HG02938 (cell line): ENCODE measurements at regions not wholly inside any gene's neighbourhood (a gene's known extent, or its start where the extent isn't known, plus 50 kb on each side); places are given as distances from the start of the nearest gene placed in this dataset.

ENCODE experiments used
- ATAC-seq: cut with Tn5 transposase; IDR thresholded peaks from one replicate; pipeline ENCODE4 v1.9.1; 2021; ENCODE audit warnings: mild to moderate bottlenecking, moderate library complexity; ENCODE audit not compliant: unreplicated experiment

DNA sequence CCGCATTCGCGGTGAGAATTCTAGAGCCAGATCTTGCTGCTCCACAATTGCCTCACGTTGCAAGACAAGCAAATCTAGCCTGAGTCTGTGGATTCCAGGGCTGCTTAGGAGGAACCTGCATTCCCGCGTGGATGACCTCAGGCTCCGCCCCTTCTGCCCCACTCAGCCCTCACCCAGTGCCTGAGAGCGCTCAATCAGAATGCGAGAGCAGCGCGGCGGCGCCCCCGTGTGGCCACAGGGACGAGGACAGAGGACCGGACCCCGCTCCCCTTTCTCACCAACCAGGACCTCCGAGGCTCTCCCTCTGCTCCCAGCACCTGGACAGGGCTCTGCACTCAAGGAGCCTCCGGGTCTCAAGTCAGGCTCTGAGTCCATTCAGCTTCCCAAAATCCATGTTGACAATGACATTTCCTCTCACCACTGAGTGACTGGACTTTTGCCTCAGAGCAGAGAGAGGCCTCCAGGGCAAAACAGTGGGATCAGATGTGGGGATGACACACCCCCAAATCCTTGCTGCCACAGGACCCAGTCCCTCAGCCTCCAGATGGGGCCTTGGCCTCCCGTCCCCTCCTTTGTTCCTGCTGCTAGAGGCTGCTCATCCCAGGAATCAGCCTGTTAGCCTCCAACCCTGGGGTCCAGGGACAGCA, 52.0 kb downstream of the RPP21 start:
- peak; percentile 61 for ATAC-seq

DNA sequence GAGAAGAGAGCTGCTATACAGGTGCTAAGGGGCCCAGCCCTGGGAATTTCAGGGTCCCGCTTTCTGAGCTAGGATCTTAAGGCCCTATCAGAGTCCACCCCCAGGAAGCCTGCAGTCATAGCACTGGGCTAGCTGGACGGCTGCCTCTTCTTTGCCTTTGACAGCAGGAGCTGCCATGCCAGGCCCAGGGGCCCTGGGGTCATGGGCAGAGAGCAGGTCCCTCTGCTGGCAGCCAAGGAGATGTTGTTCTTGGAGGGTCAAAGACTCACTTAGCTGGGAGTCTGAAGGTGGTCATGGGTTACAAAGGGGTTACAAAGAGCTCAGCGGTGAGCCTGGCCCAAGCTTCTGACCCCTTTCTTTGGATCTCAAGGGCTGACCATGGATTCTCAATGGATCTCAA, 52.7 kb downstream of the RPP21 start:
- ATAC-seq, result no peak

GRCh38 chr6:30399390-30400058, 54.6 kb downstream of the RPP21 start:
- ATAC-seq, result no peak

- ATAC-seq, result no peak
These were observed 61.0 kb downstream of the RPP21 start for GRCh38 chr6:30405934-30406333.

DNA sequence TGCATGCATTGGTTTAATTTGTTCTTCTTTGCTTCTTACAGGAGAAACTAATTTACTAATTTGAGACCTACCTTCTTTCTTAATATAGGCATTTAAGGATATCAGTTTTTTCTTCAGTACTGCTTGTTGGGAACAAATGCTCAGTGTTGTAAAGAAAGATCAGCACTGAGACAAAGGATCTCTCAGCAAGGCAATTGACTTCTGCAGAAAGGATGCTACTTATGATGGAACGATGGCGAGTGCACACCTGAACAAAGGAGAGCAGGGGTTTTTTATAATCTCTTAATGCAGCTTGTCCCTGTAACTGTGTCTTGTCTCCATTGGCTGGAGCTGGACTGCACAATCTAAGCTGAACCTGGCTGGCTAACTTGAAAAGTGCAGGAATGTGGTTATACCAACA, 64.2 kb downstream of the RPP21 start:
- ATAC-seq, result no peak

- ATAC-seq, result no peak
These were observed 66.7 kb downstream of the RPP21 start for GRCh38 chr6:30411515-30412207.

DNA sequence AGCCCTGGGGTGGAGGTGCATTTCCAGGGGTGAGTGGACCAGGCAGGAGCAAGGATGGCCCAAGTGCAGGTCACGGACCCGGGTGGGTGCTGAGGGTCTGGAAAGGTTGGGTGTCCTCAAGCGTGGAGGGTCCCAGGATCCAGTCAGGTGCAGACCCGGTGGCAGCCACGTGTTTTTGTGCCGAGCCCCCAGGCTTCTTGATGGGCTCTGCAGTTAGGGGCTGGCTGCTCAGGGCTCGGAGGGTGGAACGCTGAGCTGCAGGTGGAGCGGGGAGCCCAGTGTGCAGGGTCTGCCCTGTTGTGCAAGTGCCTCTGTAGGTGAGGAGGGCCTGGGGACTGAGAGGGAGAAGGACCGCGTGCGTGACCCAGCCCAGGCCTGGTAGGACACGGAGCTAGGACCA, 70.9 kb upstream of the HLA-E start:
- ATAC-seq, result no peak

- ATAC-seq, result no peak
These were observed 64.8 kb upstream of the HLA-E start for GRCh38 chr6:30424549-30424948.
